ENCODE measurements at regions not wholly inside any gene's neighbourhood (a gene's known extent, or its start where the extent isn't known, plus 50 kb on each side); places are given as distances from the start of the nearest gene placed in this dataset.
"Not testable (repeated sequence)": the region's sequence is repeated elsewhere in the genome, so short reads cannot be mapped to it uniquely, and the experiment has no call there.

GRCh38 chr6:66307490-66307889 lies 600.5 kb upstream of the EYS start:
- no peak for DNase-seq

GRCh38 chr6:66291905-66292304 lies 584.9 kb upstream of the EYS start:
- DNase-seq: no peak

GRCh38 chr6:66289889-66290288 lies 582.9 kb upstream of the EYS start:
- no peak for DNase-seq

- DNase-seq: no peak
These were observed 571.1 kb upstream of the EYS start for GRCh38 chr6:66278115-66278514.

- no peak for DNase-seq
These were observed 570.4 kb upstream of the EYS start for GRCh38 chr6:66277400-66277799.

- DNase-seq: no peak
These were observed 558.7 kb upstream of the EYS start for GRCh38 chr6:66265737-66266136.

- DNase-seq: no peak
These were observed 557.4 kb upstream of the EYS start for GRCh38 chr6:66264376-66264775.

- not testable (repeated sequence) for DNase-seq
These were observed 551.9 kb upstream of the EYS start for GRCh38 chr6:66258731-66259487.

- DNase-seq: no peak
These were observed 538.2 kb upstream of the EYS start for GRCh38 chr6:66245231-66245630.

- DNase-seq: no peak
These were observed 531.8 kb upstream of the EYS start for GRCh38 chr6:66238851-66239250.

- no peak for DNase-seq
These were observed 525.9 kb upstream of the EYS start for GRCh38 chr6:66232890-66233289.

GRCh38 chr6:66230591-66230990 lies 523.6 kb upstream of the EYS start:
- no peak for DNase-seq

- DNase-seq: no peak
These were observed 519.1 kb upstream of the EYS start for GRCh38 chr6:66226109-66226508.

- DNase-seq: peak; percentile 9
These were observed 503.9 kb upstream of the EYS start for GRCh38 chr6:66210964-66211363.

- DNase-seq: no peak
These were observed 493.4 kb upstream of the EYS start for GRCh38 chr6:66200390-66200789.

GRCh38 chr6:66199171-66199570 lies 492.1 kb upstream of the EYS start:
- no peak for DNase-seq

GRCh38 chr6:66198062-66198624 lies 491.1 kb upstream of the EYS start:
- no peak for DNase-seq

- DNase-seq: no peak
These were observed 483.8 kb upstream of the EYS start for GRCh38 chr6:66190858-66191257.

GRCh38 chr6:66189915-66190314 lies 482.9 kb upstream of the EYS start:
- DNase-seq: no peak

- DNase-seq: no peak
These were observed 479.7 kb upstream of the EYS start for GRCh38 chr6:66186756-66187155.

- no peak for DNase-seq
These were observed 477.1 kb upstream of the EYS start for GRCh38 chr6:66184091-66184490.

- DNase-seq: no peak
These were observed 472.3 kb upstream of the EYS start for GRCh38 chr6:66179361-66179760.

GRCh38 chr6:66173587-66173986 lies 466.6 kb upstream of the EYS start:
- no peak for DNase-seq

GRCh38 chr6:66166713-66167112 lies 459.7 kb upstream of the EYS start:
- DNase-seq: not testable (repeated sequence)

- no peak for DNase-seq
These were observed 454.6 kb upstream of the EYS start for GRCh38 chr6:66161546-66162108.
